ENCODE measurements at regions not wholly inside any gene's neighbourhood (a gene's known extent, or its start where the extent isn't known, plus 50 kb on each side); places are given as distances from the start of the nearest gene placed in this dataset.

DNA sequence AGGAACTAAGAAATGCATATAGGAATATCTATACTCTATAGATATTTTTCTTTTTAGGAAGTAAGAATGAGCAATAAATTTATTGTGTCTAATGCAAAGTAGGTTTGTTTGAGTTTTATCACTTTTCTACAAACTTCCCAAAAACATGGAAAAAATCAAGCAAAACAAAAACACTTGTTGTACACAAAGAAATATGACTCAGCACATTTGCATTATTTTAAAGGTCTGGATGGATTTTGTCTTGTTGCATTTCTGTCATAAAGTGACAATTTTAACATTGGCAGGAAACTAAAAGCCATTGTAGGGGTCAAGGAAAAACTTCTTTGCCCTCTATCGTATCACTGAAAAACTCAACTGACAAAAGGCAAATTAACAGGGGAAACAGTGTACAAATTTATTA lies 267.2 kb downstream of the PYDC2 start:
- TF ChIP-seq, protein P1, sequence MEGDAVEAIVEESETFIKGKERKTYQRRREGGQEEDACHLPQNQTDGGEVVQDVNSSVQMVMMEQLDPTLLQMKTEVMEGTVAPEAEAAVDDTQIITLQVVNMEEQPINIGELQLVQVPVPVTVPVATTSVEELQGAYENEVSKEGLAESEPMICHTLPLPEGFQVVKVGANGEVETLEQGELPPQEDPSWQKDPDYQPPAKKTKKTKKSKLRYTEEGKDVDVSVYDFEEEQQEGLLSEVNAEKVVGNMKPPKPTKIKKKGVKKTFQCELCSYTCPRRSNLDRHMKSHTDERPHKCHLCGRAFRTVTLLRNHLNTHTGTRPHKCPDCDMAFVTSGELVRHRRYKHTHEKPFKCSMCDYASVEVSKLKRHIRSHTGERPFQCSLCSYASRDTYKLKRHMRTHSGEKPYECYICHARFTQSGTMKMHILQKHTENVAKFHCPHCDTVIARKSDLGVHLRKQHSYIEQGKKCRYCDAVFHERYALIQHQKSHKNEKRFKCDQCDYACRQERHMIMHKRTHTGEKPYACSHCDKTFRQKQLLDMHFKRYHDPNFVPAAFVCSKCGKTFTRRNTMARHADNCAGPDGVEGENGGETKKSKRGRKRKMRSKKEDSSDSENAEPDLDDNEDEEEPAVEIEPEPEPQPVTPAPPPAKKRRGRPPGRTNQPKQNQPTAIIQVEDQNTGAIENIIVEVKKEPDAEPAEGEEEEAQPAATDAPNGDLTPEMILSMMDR (IDR thresholded peaks at IDR 0.05; ENCODE audit: insufficient read depth, low read length), result no peak
- TF ChIP-seq, protein P2, sequence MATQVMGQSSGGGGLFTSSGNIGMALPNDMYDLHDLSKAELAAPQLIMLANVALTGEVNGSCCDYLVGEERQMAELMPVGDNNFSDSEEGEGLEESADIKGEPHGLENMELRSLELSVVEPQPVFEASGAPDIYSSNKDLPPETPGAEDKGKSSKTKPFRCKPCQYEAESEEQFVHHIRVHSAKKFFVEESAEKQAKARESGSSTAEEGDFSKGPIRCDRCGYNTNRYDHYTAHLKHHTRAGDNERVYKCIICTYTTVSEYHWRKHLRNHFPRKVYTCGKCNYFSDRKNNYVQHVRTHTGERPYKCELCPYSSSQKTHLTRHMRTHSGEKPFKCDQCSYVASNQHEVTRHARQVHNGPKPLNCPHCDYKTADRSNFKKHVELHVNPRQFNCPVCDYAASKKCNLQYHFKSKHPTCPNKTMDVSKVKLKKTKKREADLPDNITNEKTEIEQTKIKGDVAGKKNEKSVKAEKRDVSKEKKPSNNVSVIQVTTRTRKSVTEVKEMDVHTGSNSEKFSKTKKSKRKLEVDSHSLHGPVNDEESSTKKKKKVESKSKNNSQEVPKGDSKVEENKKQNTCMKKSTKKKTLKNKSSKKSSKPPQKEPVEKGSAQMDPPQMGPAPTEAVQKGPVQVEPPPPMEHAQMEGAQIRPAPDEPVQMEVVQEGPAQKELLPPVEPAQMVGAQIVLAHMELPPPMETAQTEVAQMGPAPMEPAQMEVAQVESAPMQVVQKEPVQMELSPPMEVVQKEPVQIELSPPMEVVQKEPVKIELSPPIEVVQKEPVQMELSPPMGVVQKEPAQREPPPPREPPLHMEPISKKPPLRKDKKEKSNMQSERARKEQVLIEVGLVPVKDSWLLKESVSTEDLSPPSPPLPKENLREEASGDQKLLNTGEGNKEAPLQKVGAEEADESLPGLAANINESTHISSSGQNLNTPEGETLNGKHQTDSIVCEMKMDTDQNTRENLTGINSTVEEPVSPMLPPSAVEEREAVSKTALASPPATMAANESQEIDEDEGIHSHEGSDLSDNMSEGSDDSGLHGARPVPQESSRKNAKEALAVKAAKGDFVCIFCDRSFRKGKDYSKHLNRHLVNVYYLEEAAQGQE (IDR thresholded peaks at IDR 0.05; ENCODE audit: insufficient replicate concordance, low read depth), result no peak
- no peak for TF ChIP-seq GABPA (IDR thresholded peaks at IDR 0.05; ENCODE audit: low read depth)
- no peak for TF ChIP-seq POLR2AphosphoS5 (IDR thresholded peaks at IDR 0.05; ENCODE audit: low read depth)
